WTC11 (cell line): ENCODE measurements at regions not wholly inside any gene's neighbourhood (a gene's known extent, or its start where the extent isn't known, plus 50 kb on each side); places are given as distances from the start of the nearest gene placed in this dataset.

Source experiments
- ATAC-seq: fragments of 200-7000 bp; cut with Tn5 transposase; 2 replicates; pipeline ENCODE4 v1.10.0; 2021; ENCODE audit warnings: mild to moderate bottlenecking, moderate library complexity
- CTCF ChIA-PET: fragments of 300-600 bp; sonication (Branson Sonifier 250); formaldehyde crosslinking; loops from one replicate; lab custom pipeline; 2021; ENCODE audit warnings: antibody characterized with exemption; lab: Charles Lee
- POLR2A ChIA-PET: fragments of 350-600 bp; sonication (Branson Sonifier 250); formaldehyde crosslinking; loops from one replicate; lab custom pipeline; 2021; ENCODE audit warnings: antibody characterized with exemption; lab: Charles Lee
- DNase-seq: peaks from one replicate; pipeline ENCODE4 v3.0.0; 2021; ENCODE audit warnings: low spot score
- H3K27ac Mint-ChIP-seq: 2 replicates; pipeline ENCODE4 v1.8.0; 2021; ENCODE audit warnings: mixed read lengths
- H3K27me3 Mint-ChIP-seq: 2 replicates; pipeline ENCODE4 v1.8.0; 2021; ENCODE audit warnings: low read depth, mild to moderate bottlenecking, moderate library complexity, mixed read lengths
- H3K36me3 Mint-ChIP-seq: 2 replicates; pipeline ENCODE4 v1.8.0; 2021; ENCODE audit warnings: mixed read lengths
- H3K4me1 Mint-ChIP-seq: 2 replicates; pipeline ENCODE4 v1.8.0; 2022; ENCODE audit warnings: mixed read lengths
- H3K4me3 Mint-ChIP-seq: 2 replicates; pipeline ENCODE4 v1.8.0; 2021; ENCODE audit warnings: mild to moderate bottlenecking, moderate library complexity, mixed read lengths
- H3K9me3 Mint-ChIP-seq: 2 replicates; pipeline ENCODE4 v1.8.0; 2021; ENCODE audit warnings: mixed read lengths
- ATF6 ChIP-seq: sonication (generic); formaldehyde crosslinking; IDR thresholded peaks from 2 replicates; pipeline ENCODE4 v1.8.1; 2023; ENCODE audit warnings: mild to moderate bottlenecking, missing genetic modification reagents
- CDX4 ChIP-seq: fragments of 250-450 bp; sonication (Bioruptor Pico); IDR thresholded peaks from 2 replicates; pipeline ENCODE4 v1.9.0; 2021; ENCODE audit warnings: moderate library complexity, mild to moderate bottlenecking, inconsistent platforms, borderline replicate concordance
- CTCF ChIP-seq: fragments of 200-600 bp; IDR thresholded peaks from 2 replicates; pipeline ENCODE4 v1.8.0; 2022; ENCODE audit warnings: antibody characterized with exemption
- FOXJ3 ChIP-seq: sonication (generic); formaldehyde crosslinking; IDR thresholded peaks from 2 replicates; pipeline ENCODE4 v1.9.0; 2021; ENCODE audit warnings: missing genetic modification reagents, mild to moderate bottlenecking, borderline replicate concordance
- GABPB1 ChIP-seq: sonication (generic); formaldehyde crosslinking; IDR thresholded peaks from 2 replicates; pipeline ENCODE4 v1.8.1; 2023; ENCODE audit warnings: mild to moderate bottlenecking, missing genetic modification reagents
- JAZF1 ChIP-seq: fragments of 250-450 bp; sonication (Bioruptor Pico); IDR thresholded peaks from 2 replicates; pipeline ENCODE4 v1.9.0; 2021; ENCODE audit warnings: moderate library complexity, mild to moderate bottlenecking, inconsistent platforms
- MLX ChIP-seq: sonication (generic); formaldehyde crosslinking; IDR thresholded peaks from 2 replicates; pipeline ENCODE4 v1.8.1; 2023; ENCODE audit warnings: mild to moderate bottlenecking, missing genetic modification reagents, moderate library complexity
- MXD4 ChIP-seq: fragments of 250-450 bp; sonication (Bioruptor Pico); IDR thresholded peaks from 2 replicates; pipeline ENCODE4 v1.8.0; 2021; ENCODE audit warnings: mild to moderate bottlenecking, moderate library complexity, borderline replicate concordance
- PRDM15 ChIP-seq: sonication (generic); formaldehyde crosslinking; IDR thresholded peaks from 2 replicates; pipeline ENCODE4 v1.8.0; 2022; ENCODE audit warnings: missing genetic modification reagents
- PREB ChIP-seq: sonication (generic); formaldehyde crosslinking; IDR thresholded peaks from 2 replicates; pipeline ENCODE4 v1.8.1; 2022; ENCODE audit warnings: mild to moderate bottlenecking, missing genetic modification reagents, moderate library complexity, borderline replicate concordance
- PRRX2 ChIP-seq: fragments of 250-450 bp; sonication (Bioruptor Pico); IDR thresholded peaks from 2 replicates; pipeline ENCODE4 v1.8.0; 2021; ENCODE audit warnings: mild to moderate bottlenecking
- TP53 ChIP-seq: sonication (generic); formaldehyde crosslinking; IDR thresholded peaks from 2 replicates; pipeline ENCODE4 v1.8.1; 2023; ENCODE audit warnings: mild to moderate bottlenecking, missing genetic modification reagents
- USF2 ChIP-seq: sonication (generic); formaldehyde crosslinking; IDR thresholded peaks from 2 replicates; pipeline ENCODE4 v1.8.1; 2023; ENCODE audit warnings: mild to moderate bottlenecking, missing genetic modification reagents, moderate library complexity
- ZMAT4 ChIP-seq: fragments of 250-450 bp; sonication (Bioruptor Pico); IDR thresholded peaks from 2 replicates; pipeline ENCODE4 v1.9.0; 2021; ENCODE audit warnings: mild to moderate bottlenecking
- ZNF219 ChIP-seq: sonication (generic); formaldehyde crosslinking; IDR thresholded peaks from 2 replicates; pipeline ENCODE4 v1.8.0; 2023; ENCODE audit warnings: missing genetic modification reagents, mild to moderate bottlenecking, borderline replicate concordance
- ZNF396 ChIP-seq: fragments of 250-450 bp; sonication (Bioruptor Pico); IDR thresholded peaks from 2 replicates; pipeline ENCODE4 v1.8.0; 2021; ENCODE audit warnings: mild to moderate bottlenecking, moderate library complexity, borderline replicate concordance
- ZNF416 ChIP-seq: fragments of 250-450 bp; sonication (Bioruptor Pico); IDR thresholded peaks from 2 replicates; pipeline ENCODE4 v1.9.0; 2021; ENCODE audit warnings: mild to moderate bottlenecking, inconsistent platforms
- ZNF423 ChIP-seq: fragments of 250-450 bp; sonication (Bioruptor Pico); IDR thresholded peaks from 2 replicates; pipeline ENCODE4 v2.1.2; 2022; ENCODE audit warnings: mild to moderate bottlenecking, moderate library complexity
- ZNF671 ChIP-seq: fragments of 250-450 bp; sonication (Bioruptor Pico); IDR thresholded peaks from 2 replicates; pipeline ENCODE4 v1.8.0; 2021; ENCODE audit warnings: mild to moderate bottlenecking

GRCh38 chr10:118218562-118218961, 123.6 kb downstream of the FAM204A start (continued):
- no peak for TF ChIP-seq CTCF
- TF ChIP-seq, all 79 proteins: peak for 0

GRCh38 chr10:118216571-118217170, 125.5 kb downstream of the FAM204A start:
- POLR2A ChIA-PET: no interaction called here
- Mint-ChIP-seq H3K27me3 (peaks cover 3% of the 10 kb centered on the region), H3K4me1 (0 out of 2 replicates have a peak, but pooled peaks cover 3% of the 10 kb centered on the region), H3K9me3 (peaks cover 5% of the 10 kb centered on the region; the same call in 1 of the 2 replicates), H3K27ac (no peak overlapping the region), H3K4me3 (no peak overlapping the region), H3K36me3 (no peaks in the 10 kb centered on the region)
- TF ChIP-seq PREB (CRISPR knock-in tag) (no peak), FOXJ3 (CRISPR knock-in tag) (no peak), ZNF671 (CRISPR knock-in tag) (no peak), PRRX2 (no peak), ZNF423 (CRISPR knock-in tag) (no peak), MLX (CRISPR knock-in tag) (no peak), ZMAT4 (no peak), ZNF396 (no peak)
- ATAC-seq (no peak), DNase-seq (no peak)
- CTCF ChIA-PET: no interaction called here

- Mint-ChIP-seq H3K36me3 (no peaks in the 10 kb centered on the region), H3K27me3 (peaks cover 3% of the 10 kb centered on the region), H3K4me1 (0 out of 2 replicates have a peak, but pooled peaks cover 3% of the 10 kb centered on the region), H3K27ac (no peak overlapping the region), H3K4me3 (no peak overlapping the region), H3K9me3 (peaks cover 3% of the 10 kb centered on the region; the same call in 1 of the 2 replicates)
- POLR2A ChIA-PET: no interaction called here
- ATAC-seq (no peak), DNase-seq (no peak)
- TF ChIP-seq MXD4 (no peak), ZNF416 (no peak), ZNF423 (CRISPR knock-in tag) (no peak), ZNF219 (CRISPR knock-in tag) (no peak), GABPB1 (no peak), PRDM15 (CRISPR knock-in tag) (no peak), JAZF1 (CRISPR knock-in tag) (no peak), USF2 (CRISPR knock-in tag) (no peak), TP53 (CRISPR knock-in tag) (no peak), CDX4 (CRISPR knock-in tag) (no peak), ATF6 (CRISPR knock-in tag) (no peak)
- CTCF ChIA-PET: no interaction called here
Observed at GRCh38 chr10:118216020-118216419, 126.1 kb downstream of the FAM204A start.
